ENCODE measurements at regions not wholly inside any gene's neighbourhood (a gene's known extent, or its start where the extent isn't known, plus 50 kb on each side); places are given as distances from the start of the nearest gene placed in this dataset.
A peak's percentile ranks its signal among the peaks of the same experiment; 100 is the strongest.

DNA sequence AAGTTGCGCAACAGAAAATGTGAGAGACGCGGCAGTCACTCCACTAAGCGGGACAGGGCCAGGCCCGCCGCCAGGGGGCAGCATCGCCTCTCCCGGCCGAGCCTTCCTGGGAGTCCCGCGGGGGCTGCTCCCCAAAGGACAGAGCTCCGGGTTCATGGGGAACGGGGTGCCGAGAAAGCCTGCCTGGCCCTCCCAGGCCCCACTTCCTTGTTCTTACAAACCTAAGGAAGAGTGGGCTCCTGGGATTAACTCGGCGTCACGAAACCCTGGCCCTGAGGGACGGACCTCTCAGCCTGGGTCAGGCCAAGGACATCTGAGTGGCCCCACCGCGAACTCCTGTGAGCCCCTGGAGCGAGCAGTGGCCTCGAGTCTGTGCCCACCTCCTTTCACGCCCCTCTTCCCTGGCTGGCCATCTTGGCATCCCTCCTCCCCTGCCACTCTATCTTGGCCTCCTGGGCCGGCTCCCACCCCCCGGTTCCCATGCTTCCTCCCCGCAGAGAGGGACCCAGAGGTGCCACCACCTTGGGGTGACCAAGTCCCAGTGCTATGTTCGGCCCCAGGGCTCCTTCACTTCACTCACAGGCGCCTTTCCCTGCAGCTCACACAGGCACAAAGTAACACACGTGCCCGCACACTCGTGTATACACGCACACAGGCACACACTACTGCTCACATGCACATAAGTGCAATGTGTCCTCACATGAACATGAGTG lies 99.9 kb upstream of the FGF3 start:
- DNase-seq = peak; percentile 3

DNA sequence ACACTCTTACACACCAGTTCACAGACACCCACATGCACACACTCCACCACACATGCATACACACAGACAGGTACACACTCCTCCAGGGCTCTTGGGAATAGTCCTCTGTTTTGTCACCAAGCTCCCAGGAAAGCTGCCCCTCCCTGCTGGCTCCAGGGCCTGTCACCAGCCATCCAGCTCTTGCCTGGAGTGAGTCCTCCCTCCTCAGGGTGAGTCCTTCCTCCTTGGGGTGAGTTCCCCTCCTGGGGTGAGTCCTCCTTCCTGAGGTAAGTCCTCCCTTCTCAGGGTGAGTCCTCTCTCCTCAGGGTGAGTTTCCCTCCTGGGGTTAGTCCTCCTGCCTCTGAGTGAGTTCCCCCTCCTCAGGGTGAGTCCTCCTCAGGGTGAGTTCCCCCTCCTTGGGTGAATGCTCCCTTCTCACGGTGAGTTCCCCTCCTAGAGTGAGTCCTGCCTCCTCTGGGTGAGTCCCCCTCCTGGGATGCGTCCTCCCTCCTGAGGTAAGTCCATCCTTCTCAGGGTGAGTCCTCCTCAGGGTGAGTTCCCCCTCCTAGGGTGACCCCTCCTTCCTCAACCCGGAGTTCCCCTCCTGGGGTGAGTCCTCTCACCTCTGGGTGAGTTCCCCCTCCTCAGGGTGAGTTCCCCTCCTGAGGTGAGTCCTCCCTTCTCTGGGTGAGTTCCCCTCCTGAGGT lies 100.6 kb upstream of the FGF3 start:
- DNase-seq = no peak

DNA sequence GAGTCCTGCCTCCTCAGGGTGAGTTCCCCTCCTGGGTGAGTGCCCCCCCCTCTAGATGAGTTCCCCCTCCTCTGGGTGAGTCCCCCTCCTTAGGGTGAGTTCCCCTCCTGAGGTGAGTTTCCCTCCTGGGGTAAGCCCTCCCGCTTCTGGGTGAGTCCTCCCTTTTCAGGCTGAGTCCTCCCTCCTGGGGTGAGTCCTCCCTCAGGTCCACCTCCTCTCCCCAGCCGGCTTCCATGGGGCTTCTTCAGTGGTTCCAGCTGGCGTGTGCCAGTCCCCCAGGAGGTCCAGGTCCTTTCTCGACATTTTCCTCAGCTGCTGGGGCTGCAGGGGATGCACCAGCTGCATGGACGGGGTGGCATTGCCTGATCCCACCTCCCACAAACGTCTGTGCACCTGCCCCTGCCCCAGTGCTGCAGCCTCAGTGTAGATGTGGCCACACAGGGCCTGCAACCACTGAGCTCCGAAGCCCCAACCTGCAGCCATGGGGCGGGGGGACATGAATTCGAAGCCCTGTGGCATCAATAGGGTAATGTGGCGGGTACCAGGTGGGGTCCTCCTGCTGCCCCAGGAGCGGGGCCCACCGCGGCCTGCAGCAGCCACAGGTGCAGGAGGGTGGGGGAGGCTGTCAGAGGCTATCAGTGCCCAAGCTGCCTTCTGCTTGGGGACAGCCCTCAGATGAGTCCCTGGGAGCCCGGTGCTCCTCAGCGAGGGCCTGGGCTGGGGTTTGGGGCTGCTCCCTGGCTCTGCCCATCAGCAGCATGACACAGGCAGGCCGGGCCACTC lies 101.3 kb upstream of the FGF3 start:
- no peak for DNase-seq

DNA sequence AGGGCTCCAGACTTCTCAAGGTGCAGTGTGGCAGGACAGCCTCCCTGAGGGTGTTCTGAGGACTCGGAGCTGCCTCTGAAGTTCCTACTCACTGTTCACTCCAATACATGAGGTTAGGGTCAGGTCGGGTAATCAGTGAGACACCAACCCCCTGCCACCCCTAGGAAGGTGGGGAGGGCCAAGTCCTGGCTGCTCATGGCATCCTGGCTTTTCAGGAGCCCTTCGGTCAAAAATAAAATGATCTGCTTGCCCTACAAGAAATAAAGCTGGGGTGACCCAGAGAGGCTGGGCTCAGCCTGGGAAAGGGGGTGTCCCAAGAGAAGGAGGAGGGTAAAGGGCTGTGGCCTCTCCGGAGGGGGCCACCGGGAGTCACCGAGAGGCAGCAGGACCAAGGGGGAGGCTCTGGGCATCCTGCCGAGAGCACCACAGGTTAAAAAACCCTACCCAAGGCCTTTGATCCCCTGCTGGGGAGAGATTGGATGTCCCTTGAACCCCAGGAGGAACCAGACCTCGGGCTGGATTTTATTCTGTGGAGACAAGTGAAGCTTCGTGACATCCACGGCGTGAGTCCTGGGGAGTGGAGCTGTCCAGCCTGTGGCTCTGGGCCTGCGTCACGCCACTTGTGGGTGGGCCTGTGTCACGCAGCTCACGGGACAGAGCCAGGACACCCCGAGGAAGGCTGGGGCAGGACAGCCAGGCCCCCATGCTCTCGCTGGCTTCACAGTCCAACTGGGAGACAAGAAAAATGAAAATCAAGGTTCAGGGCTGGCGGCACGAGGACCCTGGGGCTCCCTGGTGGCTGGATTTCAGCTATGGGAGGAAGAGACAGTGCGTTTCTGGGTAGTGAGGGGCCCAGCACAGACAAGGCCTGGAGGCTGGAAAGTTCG lies 102.2 kb upstream of the FGF3 start:
- DNase-seq = no peak

DNA sequence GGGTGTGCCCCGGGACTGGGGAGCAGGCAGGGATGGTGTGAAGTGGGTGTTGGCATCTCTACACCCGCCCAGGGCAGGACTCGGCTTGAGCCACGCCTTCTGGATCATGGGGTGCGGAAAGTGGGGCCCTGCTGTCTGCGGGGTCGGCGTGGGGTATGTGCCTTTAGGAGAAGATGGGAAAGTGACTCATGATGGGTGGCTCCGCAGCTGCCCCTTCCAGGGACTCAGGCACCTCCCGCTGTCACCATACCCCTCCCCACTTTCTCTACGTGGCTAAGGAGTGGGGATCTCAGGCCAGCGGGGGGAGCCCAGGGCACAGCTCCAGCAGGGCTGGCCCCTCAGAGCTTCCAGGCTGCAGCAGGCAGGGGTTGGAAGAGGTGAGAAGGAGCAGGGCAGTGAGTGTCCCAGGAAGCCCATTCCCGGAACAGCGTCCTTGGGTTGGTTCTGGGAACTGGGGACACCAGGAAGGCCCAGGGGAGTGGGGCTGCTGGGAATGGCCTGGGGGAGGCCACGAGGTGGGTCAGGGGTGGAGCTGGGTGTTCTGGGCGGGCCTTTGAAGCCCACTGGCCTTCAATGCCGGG lies 102.9 kb upstream of the FGF3 start:
- DNase-seq = no peak

DNA sequence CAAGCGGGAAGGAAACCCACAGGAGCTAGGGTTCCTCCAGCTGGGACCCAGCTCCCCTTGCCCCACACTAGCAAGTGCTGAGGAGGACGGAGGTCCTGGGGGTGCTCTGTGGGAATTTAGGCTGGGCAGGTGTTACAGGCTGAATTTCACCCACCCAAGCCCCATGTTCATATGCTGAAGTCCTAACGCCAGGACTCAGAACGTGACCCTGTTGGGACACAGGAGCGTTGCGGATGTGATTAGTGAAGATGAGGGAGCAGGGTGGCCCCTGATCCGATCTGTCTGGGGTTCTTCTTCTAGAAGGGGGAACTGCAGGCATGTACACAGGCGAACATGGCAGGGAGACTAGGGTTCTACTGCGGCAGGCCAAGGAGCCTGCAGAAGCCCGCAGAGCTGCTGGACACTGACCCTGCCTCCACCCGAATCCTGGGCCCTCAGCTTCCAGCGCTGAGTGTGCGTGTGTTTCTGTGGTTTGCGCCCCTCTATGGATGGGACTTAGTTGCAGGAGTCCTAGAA lies 103.4 kb upstream of the FGF3 start:
- no peak for DNase-seq

DNA sequence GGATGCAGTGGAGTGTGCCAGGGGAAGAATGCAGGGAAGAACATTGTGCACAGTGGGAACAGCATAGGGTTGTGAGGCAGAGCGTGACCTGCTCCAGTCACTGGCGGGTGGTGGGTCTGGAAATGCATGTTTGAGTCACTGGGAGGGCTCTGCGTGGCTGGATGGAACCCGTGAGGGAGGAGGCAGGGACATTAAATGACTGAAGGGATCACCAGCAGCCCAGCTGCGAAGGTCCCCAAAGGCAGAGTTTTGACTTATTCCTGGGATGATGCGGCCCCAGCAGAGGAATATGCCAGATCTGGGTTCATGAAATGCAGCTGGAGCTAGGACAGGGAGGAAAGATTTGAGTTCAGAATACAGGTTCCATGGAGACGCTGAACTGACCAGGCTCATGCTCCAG lies 104.0 kb upstream of the FGF3 start:
- no peak for DNase-seq

DNA sequence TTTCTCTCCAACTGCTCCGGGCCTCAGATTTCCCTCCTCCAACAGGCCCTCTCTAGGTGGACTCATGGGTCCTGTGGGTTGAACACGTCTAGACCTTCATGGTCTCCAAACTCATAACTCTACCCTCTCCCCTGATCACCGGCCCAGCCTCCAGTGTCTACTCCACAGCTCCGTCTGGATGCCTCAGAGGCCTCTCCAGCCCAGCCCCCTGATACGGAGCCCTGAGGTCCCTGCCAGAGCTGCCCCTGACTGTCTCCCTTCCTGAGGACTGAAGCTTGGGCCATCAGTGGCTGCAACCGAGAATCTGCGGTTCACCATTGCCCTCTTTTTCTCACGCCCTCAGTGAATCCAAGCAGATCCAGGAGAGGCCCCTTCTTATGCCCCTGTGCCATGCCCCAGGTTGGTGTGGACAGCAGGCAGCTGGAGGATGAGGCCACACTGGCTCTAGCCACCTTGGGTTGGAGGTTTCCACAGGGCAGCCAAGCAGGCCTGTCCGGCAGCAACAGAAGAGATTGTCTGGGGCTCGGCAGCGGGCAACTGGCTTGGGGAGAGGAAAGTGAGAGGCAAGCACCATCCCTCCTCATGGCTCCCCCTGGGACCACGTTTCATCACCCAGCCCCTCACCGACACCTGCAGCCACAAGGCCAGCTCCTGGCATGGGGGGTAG lies 104.6 kb upstream of the FGF3 start:
- DNase-seq = no peak

DNA sequence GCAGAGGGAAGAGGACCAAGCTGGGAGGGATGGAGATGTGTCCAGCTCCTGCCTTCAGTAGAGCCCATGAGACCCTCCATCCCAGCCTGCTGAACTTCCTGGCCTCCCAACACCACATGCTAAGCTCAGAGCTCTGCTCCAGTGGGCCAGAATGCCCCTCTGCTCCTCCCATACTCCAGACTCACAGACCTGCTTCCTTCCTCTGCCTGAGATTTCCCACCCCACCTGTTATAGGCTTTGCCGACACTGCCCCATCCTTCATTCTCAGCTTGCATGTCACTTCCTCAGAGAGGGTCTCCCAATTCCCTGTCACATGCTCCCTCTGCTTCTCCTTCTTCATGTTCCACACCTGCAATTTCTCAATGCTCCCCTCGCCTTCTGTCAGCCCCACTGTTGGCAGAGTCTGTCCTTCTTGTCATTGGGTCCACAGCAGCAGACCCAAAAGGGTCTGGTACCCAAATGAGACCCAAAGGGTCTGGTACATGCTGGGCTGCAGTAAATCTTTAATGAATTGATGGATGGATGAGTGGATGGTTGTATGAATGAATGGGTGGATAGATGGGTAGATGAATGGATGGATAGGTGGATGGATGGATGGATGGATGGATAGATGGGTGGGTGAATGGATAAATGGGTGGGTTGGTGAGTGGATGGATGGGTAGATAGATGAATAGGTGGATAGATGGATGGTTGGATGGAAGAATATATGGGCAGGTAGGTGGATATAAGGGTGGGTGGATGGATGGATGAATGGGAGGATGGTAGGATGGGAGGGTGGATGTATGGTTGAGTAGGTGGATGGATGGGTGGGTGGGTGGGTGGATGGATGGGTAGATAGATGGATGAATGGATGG lies 105.3 kb upstream of the FGF3 start:
- no peak for DNase-seq

DNA sequence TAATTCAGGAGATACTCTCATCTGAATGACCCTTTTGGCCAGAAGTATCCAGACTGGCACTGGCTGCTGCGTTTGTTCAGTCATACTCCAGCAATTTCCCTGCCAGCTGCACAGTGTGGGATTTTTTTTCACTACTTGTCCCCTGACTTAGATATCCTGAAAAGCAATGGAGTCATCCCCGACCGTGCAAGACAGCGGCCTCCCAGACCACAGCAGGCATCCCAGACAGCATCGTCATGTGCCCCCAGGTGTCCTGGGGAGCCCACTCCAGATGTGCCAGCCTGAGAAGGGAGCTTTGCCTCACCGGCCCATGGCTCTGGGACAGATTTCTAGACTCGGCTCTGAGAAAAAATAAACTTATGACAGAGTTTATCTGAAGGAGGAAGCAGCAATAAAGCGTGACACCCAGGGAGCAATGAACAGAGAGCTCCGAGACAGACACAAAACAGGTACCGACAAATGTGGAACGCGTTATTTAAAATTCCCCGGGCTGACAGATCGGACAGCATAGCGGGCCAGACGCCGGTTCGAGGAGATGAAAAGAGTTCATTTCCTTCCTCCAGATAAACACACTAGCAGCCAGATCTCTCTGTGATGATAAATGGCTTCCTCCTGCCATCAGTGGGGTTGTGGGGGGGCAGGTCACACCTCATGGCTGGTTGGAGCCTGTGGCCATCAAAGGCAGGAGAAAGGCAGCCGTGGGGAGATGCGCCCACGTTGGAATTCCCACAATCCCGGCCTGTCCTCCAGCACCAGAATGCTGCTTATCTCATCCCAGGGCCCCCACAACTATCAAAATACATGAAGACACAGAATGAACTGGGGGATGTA lies 106.4 kb upstream of the FGF3 start:
- no peak for DNase-seq

DNA sequence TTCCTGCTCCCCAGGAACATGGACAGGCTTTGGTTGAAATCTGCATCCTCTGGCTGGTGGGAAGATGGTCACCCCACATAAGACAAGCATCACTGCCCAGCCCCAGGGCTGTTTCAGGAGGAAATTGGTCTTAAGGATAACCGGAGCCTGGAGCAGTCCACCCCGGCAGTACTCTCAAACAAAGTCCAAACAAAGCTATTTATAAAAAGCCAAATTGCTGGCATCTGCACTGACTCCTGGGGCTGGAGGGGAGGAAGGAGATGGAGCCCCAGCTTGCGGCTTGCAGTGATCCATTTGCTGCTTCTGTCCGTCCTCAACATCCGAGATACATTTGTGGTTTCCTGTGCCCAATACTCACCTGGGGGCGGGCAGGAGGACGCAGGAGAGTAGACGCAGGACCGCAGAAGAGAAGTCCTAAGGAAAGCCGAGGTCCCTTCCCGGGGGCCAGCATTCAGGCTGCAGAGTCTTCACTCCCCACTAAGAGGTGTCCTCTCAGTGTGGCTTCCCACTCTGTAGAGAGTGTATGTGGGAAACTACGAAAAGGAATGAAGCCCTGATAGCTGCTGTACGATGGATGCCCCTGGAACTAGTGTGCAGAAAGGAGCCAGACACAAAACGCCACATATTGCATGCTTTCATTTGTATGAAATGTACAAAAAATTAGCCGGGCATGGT lies 107.3 kb upstream of the FGF3 start:
- no peak for DNase-seq

DNA sequence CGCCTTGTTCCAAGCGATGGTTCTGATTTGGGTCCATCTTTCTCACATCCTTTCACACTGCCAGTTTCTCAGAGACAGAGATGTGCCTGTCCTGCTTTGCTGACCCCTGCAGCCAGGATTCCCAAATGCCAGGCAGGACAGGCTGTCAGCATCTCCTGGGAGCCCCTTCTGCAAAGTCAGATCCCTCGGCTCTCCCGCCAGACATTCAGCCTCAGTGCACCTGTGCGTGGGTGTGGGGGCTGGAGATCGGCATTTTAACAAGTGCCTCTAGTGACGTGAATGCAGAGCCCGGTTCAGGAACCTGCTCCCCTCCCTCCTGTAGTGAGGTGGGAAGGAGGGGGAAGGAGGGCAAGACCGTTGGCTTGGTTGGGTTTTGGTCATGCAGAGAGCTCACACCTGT lies 108.9 kb upstream of the FGF3 start:
- no peak for DNase-seq

DNA sequence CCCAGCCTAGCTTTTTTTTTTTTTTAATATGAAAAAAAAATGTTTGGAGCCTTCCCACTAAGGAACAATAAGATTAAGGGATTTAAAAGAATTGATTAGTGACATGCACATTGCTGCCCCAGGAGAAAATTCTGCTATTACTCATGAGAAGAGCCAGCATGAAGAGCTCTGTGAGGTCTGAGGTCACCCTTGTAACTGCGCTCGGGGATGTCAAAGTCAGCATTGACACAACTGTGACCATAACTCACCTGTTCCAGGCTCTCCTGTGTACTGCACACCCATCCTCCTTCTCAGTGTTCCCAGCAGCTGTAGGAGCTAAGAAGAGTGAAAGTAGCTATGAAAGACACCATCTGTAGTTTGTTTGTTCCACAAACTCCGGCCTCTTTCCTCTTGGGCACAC lies 109.8 kb upstream of the FGF3 start:
- no peak for DNase-seq

DNA sequence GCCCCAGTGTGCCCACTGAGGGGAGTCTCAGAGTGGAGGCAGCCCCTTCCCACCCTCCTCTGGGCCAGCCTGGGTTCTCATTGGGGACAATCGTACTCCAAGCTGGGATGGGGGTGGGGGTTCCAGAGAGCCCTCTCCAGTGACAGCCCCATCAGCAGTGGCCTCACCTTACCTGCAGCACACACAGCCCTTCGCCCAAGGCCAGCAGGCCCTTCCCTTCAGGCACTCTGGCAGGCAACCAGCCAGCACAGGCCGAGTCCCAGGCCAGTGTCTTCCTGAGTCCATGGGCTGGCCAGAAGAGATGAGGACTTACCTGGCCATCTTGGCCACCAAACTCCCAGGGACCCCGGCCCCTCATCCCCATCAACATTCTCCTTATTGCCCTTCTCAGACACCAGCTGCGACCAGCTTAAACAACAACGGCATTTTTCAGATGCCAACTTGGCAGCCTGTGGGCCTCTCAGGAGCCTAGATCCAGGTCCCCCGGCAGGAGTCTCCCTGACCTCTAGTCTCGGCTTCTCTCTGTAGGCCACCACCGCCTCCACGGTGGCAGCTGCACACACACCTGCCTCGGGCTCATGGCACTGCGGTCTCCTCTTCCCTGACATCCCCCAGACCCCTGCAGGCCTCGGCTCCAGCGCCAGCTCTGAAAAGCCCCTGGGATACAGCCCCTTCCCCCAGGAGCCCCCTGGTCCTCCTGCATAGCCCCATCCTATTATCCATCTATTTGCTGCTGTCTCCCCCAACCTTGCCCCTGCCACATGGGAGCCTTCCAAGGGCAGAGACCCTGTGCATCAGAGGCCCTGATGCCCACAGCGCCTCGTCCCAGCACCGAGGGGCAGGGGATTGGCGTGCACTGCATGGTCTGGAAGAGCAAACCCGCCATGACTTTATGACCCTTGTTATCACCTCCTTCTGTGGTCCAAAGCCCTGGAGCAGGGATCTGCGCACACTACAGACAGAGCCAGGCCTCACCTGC lies 111.2 kb upstream of the FGF3 start:
- no peak for DNase-seq

DNA sequence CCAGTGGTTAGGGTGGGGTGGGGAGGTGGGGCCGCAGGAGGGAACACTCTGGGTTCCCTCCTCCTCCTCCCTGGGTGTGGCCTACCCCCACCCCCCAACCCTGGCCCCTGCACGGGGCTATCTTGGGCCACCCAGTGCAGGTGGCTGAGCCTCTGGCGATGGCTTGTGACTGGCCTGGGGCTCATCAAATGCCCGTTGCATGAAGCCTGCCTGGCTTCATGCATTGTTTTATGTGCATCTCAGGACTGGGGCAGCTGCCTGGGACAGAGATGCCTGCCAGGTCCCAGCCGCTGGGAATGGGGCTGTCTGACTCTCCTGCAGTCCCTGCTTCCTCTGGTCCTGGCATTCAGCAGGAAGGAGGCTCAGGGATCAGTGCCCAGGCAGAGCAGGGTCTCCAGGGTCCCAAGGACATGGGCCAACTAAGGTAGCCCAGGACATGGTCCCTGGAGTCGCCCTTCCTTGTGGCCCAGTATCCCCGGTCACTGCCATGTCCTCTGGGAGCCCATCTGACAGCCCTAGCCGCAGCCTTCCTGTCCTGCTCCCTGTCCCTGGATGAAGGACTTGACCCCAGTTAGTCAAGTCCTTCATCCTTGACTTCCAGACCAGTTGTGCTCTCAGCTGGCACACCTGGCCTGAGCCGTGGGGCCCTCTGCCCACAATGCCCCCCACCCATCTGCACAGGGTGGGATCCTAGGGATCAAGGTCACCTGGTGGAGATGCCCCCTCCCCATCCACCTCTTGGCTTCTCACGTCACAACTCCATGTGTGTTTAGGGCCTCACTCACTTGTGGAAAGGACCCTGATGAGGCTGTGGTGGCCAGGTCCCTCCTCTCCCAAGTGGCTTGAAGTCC lies 112.1 kb upstream of the FGF3 start:
- DNase-seq = no peak

DNA sequence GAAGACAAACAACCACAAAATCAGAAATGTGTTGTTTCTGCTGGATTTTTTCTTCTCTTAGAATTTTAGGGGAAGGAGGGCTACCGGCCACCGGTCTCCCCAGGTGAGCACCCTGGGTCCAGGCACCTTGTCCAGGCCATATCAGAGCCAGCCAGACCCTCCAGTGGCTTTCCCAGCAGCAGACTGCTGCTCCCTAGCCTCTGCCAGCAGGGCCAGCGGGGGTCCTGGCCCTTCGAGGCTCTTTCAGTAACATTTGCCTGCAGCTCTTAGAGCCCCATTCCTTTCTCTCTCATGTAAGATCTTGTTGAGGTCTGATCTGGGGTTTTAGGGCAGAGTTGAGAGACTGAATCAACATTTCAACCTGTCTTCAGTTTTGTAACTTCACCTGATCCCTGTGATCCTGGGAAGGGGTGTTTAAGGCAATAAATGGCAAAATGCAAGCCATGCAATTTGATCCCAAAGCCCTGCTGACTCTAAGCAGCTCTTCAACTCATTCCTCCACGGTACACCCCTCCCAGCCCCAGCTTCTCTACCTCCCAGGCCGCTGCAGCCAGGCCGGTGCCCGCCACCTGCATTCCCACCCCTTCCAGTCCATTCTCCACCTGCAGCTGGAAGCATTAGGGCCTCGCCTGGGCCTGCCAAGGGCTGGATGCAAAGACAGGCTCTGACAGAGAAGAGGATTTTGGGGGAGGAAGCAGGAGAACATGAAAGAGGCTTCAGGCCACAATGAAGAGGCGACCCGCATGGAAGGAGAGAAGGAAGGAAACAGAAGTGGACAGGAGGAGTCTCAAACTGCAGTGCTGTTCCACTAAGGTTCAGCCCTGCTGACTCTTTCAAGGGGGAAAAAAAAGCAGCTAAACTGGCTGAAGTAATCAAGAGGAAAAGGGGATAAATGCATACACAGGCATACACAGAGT lies 113.0 kb upstream of the FGF3 start:
- DNase-seq = no peak

Measured in NCI-H1694 treated with DMSO at 0.1 percent for 48 hours (cell line).